Endothelial cell of umbilical vein (primary cell): ENCODE measurements at regions not wholly inside any gene's neighbourhood (a gene's known extent, or its start where the extent isn't known, plus 50 kb on each side); places are given as distances from the start of the nearest gene placed in this dataset.

ENCODE experiments used
- BruUV-seq: library from RNA; stranded (reverse); fragments of 400-500 nt; replicated peaks from 2 replicates; lab custom pipeline; 2021; lab: Mats Ljungman, UMichigan
- CTCF ChIA-PET: fragments of 300-600, 350-600 bp; sonication (Branson Sonifier 250); formaldehyde crosslinking; loops from one replicate; lab custom pipeline; 2021; ENCODE audit warnings: antibody characterized with exemption, inconsistent platforms; lab: Charles Lee
- POLR2A ChIA-PET: fragments of 300-600, 350-600 bp; sonication (Branson Sonifier 250); formaldehyde crosslinking; loops from one replicate; lab custom pipeline; 2021; ENCODE audit warnings: antibody characterized with exemption, inconsistent platforms; lab: Charles Lee
- DNase-seq: peaks from one replicate; pipeline ENCODE4 v3.0.0-alpha.2; 2011; ENCODE audit warnings: low read depth, low spot score
- FAIRE-seq: peaks from 2 replicates; lab custom pipeline; 2011; peaks lifted over from hg19 to GRCh38; lab: Jason Lieb, UNC
- H2AFZ ChIP-seq: 2 replicates; pipeline ENCODE4 v1.6.0; 2012; ENCODE audit warnings: low read depth, low read length, control low read depth, inconsistent platforms
- H3K27ac ChIP-seq: 2 replicates; pipeline ENCODE4 v1.5.1; 2011; ENCODE audit warnings: low read depth, mild to moderate bottlenecking, control low read depth, low read length, moderate library complexity; ENCODE audit not compliant: insufficient read depth
- H3K27me3 ChIP-seq, 2 experiments: 2 replicates each; pipeline versions ENCODE4 v1.6.0 to v1.6.1; 2011; ENCODE audit warnings: low read length in 2 of 2, mixed read lengths in 1 of 2; ENCODE audit not compliant: control insufficient read depth in 2 of 2, insufficient read depth in 2 of 2
- H3K36me3 ChIP-seq, 2 experiments: 2 replicates in 1 of 2; 3 replicates in 1 of 2; pipeline ENCODE4 v1.5.1; 2011; ENCODE audit warnings: low read length in 2 of 2, mild to moderate bottlenecking in 1 of 2, moderate library complexity in 1 of 2; ENCODE audit not compliant: control insufficient read depth in 2 of 2, insufficient read depth in 2 of 2; ENCODE audit errors: extremely low read depth in 1 of 2
- H3K4me1 ChIP-seq: 3 replicates; pipeline ENCODE4 v1.5.1; 2011; ENCODE audit warnings: mild to moderate bottlenecking, low read length; ENCODE audit not compliant: control insufficient read depth, insufficient read depth; ENCODE audit errors: extremely low read depth
- H3K4me2 ChIP-seq: 2 replicates; pipeline ENCODE4 v1.6.1; 2011; ENCODE audit warnings: low read length, control low read depth, mixed read lengths; ENCODE audit not compliant: insufficient read depth
- H3K4me3 ChIP-seq, 3 experiments: fragments of 200-600 bp in 1 of 3; sonication (generic), shearing (Covaris generic) in 1 of 3; replicated peaks in 1 of 3; 2 replicates each; pipeline ENCODE4 v1.5.1; 2011 to 2016; ENCODE audit warnings: control low read depth in 3 of 3, low read length in 3 of 3, mild to moderate bottlenecking in 2 of 3, inconsistent platforms in 1 of 3, low read depth in 1 of 3, moderate library complexity in 1 of 3; ENCODE audit not compliant: insufficient read depth in 1 of 3
- H3K79me2 ChIP-seq: 2 replicates; pipeline ENCODE4 v1.6.0; 2012; ENCODE audit warnings: low read length, inconsistent platforms; ENCODE audit not compliant: control insufficient read depth, insufficient read depth
- H3K9ac ChIP-seq: replicated peaks from 2 replicates; pipeline ENCODE3; 2011; ENCODE audit warnings: low read length, control low read depth; ENCODE audit not compliant: insufficient read depth; ENCODE audit errors: extremely low read depth
- H3K9me1 ChIP-seq: replicated peaks from 3 replicates; pipeline ENCODE4 v1.6.0; 2011; ENCODE audit warnings: mild to moderate bottlenecking, low read length; ENCODE audit not compliant: control insufficient read depth, insufficient read depth; ENCODE audit errors: extremely low read depth
- H3K9me3 ChIP-seq: replicated peaks from 2 replicates; pipeline ENCODE4 v1.5.1; 2012; ENCODE audit warnings: low read length, inconsistent platforms; ENCODE audit not compliant: control insufficient read depth, insufficient read depth
- H4K20me1 ChIP-seq: replicated peaks from 2 replicates; pipeline ENCODE3; 2011; ENCODE audit warnings: mild to moderate bottlenecking, low read length; ENCODE audit not compliant: control insufficient read depth, insufficient read depth; ENCODE audit errors: extremely low read depth
- EZH2 ChIP-seq: IDR thresholded peaks from 2 replicates; pipeline ENCODE4 v1.6.1; 2012; ENCODE audit warnings: borderline replicate concordance, low read depth, mild to moderate bottlenecking, moderate library complexity, low read length, inconsistent platforms; ENCODE audit not compliant: severe bottlenecking
- FOS ChIP-seq: IDR thresholded peaks from 2 replicates; pipeline ENCODE4 v1.6.1; 2011; ENCODE audit warnings: mild to moderate bottlenecking, low read length, moderate library complexity, borderline replicate concordance; ENCODE audit not compliant: insufficient read depth
- GATA2 ChIP-seq: IDR thresholded peaks from 2 replicates; pipeline ENCODE4 v1.7.0; 2011; ENCODE audit warnings: low read depth, mild to moderate bottlenecking, moderate library complexity, mixed read lengths, low read length; ENCODE audit not compliant: insufficient read length, insufficient read depth
- JUN ChIP-seq: IDR thresholded peaks from 2 replicates; pipeline ENCODE4 v1.6.1; 2011; ENCODE audit warnings: borderline replicate concordance, low read depth; ENCODE audit not compliant: insufficient read length, insufficient read depth
- MYC ChIP-seq: IDR thresholded peaks from one replicate; pipeline ENCODE4 v1.6.1; 2011; ENCODE audit warnings: mild to moderate bottlenecking, low read depth, low read length
- POLR2A ChIP-seq: IDR thresholded peaks from 2 replicates; pipeline ENCODE4 v1.6.1; 2012; ENCODE audit warnings: low read depth, mild to moderate bottlenecking, control low read depth, low read length
- POLR2AphosphoS5 ChIP-seq: IDR thresholded peaks from 2 replicates; pipeline ENCODE4 v1.6.1; 2012; ENCODE audit warnings: low read depth, mild to moderate bottlenecking, control low read depth, low read length, moderate library complexity; ENCODE audit not compliant: insufficient read depth
- dilution Hi-C: fragments of 300-500 bp; cut with MboI; formaldehyde crosslinking; loops from one replicate; pipeline ENCODE4 v1.15.0; 2019; ENCODE audit warnings: low sequenced_read_pairs; ENCODE audit not compliant: extremely low pct_ligation_motif_present
- intact Hi-C: fragments of 100-400 bp; cut with micrococcal nuclease; formaldehyde crosslinking; loops from one replicate; pipeline ENCODE4 v1.10.0; 2022
- TF ChIP-seq, protein P1 (sequence below), 2 donors: IDR thresholded peaks; 1 replicate in 1 of 2; 2 replicates in 1 of 2; pipeline ENCODE4 v1.5.1; 2011; ENCODE audit warnings: low read length in 2 of 2, mild to moderate bottlenecking in 2 of 2, moderate library complexity in 2 of 2, control low read depth in 1 of 2, inconsistent platforms in 1 of 2, low read depth in 1 of 2; ENCODE audit not compliant: insufficient read depth in 1 of 2; ENCODE audit errors: extremely low read depth in 1 of 2
- TF ChIP-seq, protein P2 (sequence below): IDR thresholded peaks from 2 replicates; pipeline ENCODE4 v1.6.1; 2011; ENCODE audit not compliant: insufficient read depth, insufficient read length

DNA sequence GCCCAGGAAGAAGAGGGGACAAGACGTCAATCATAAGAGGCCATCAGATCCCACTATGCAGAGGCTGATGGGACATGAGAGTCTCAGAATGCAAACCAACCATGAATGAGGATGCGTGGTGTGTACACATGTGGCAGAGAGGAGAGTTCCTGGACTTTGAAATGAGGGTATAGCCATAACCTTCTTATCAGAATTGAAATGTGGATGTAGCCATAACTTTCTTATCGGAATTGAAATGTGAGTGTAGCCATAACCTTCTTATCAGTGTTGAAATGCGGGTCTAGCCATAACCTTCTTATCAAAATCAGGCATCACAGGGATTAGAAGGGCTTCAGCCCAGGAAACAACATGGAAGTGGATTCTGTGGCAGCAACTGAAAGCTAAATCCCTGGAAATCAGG is 415.5 kb upstream of the FAT1 start:
- no peak overlapping the region for H2AFZ ChIP-seq
- H3K36me3 ChIP-seq, result no peaks in the 10 kb centered on the region
- no peak overlapping the region for H3K9ac ChIP-seq
- CTCF ChIA-PET, result no interaction called here
- peaks cover 2% of the 10 kb centered on the region for H3K9me3 ChIP-seq
- no peaks in the 10 kb centered on the region for H3K79me2 ChIP-seq
- H3K4me2 ChIP-seq, result no peak overlapping the region
- BruUV-seq, result no TSS peak
- no peak overlapping the region for H3K4me3 ChIP-seq
- FAIRE-seq, result no peak
- H3K27ac ChIP-seq, result no peak overlapping the region
- H3K27me3 ChIP-seq, result no peaks in the 10 kb centered on the region
- POLR2A ChIA-PET, result no interaction called here
- dilution Hi-C loops, result no loop called here
- H4K20me1 ChIP-seq, result no peaks in the 10 kb centered on the region
- intact Hi-C loops, result no loop called here
- no peaks in the 10 kb centered on the region for H3K9me1 ChIP-seq
- no peak for DNase-seq
- TF ChIP-seq, protein P1, sequence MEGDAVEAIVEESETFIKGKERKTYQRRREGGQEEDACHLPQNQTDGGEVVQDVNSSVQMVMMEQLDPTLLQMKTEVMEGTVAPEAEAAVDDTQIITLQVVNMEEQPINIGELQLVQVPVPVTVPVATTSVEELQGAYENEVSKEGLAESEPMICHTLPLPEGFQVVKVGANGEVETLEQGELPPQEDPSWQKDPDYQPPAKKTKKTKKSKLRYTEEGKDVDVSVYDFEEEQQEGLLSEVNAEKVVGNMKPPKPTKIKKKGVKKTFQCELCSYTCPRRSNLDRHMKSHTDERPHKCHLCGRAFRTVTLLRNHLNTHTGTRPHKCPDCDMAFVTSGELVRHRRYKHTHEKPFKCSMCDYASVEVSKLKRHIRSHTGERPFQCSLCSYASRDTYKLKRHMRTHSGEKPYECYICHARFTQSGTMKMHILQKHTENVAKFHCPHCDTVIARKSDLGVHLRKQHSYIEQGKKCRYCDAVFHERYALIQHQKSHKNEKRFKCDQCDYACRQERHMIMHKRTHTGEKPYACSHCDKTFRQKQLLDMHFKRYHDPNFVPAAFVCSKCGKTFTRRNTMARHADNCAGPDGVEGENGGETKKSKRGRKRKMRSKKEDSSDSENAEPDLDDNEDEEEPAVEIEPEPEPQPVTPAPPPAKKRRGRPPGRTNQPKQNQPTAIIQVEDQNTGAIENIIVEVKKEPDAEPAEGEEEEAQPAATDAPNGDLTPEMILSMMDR (IDR thresholded peaks at IDR 0.05; ENCODE audit: extremely low read depth in 1 of 2, insufficient read depth in 1 of 2, low read depth in 1 of 2, low read length in 2 of 2), result no peak
- TF ChIP-seq FOS (no peak), GATA2 (no peak), EZH2 (no peak), POLR2A (no peak), JUN (no peak), MYC (no peak), POLR2AphosphoS5 (no peak)
- TF ChIP-seq, protein P2, sequence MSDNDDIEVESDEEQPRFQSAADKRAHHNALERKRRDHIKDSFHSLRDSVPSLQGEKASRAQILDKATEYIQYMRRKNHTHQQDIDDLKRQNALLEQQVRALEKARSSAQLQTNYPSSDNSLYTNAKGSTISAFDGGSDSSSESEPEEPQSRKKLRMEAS, result no peak
- no peaks in the 10 kb centered on the region for H3K4me1 ChIP-seq
